ENCODE measurements at regions not wholly inside any gene's neighbourhood (a gene's known extent, or its start where the extent isn't known, plus 50 kb on each side); places are given as distances from the start of the nearest gene placed in this dataset.

DNA sequence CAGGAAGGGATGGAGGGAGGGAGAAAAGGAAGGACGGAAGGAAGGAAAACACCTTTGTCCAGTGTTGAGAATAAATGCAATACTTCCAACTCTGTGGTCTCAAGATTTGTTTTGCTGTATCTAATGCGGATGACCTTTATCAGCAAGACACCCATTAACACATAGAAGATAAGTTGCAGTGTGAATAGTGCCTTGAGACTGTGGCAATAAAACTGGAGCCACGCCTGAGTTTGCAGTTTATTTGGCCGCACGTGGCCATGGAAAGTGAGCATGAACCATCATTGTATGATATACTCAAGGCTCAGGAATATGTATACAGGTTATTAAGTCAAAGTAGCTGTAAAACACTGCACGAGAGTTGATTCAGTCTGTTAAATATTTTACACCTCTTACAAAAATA, 113.6 kb upstream of the EEA1 start:
- WGBS, 5 donors: 83 to 89% (median 88%) methylated on average over 6 of the region's 6 CpGs
- no peaks in the 10 kb centered on the region for H3K4me1 ChIP-seq
- H3K4me3 ChIP-seq: no peak overlapping the region
- DNase-seq: no peak
- H3K36me3 ChIP-seq: no peaks in the 10 kb centered on the region
- H3K9me3 ChIP-seq: no peaks in the 10 kb centered on the region
- H3K27ac ChIP-seq: no peak overlapping the region
- H3K27me3 ChIP-seq (replicated peaks in 1 of 7): no peaks in the 10 kb centered on the region
- TF ChIP-seq POLR2A (IDR thresholded peaks at IDR 0.05) (no peak), POLR2AphosphoS5 (IDR thresholded peaks at IDR 0.05) (no peak)
- TF ChIP-seq, protein P1, sequence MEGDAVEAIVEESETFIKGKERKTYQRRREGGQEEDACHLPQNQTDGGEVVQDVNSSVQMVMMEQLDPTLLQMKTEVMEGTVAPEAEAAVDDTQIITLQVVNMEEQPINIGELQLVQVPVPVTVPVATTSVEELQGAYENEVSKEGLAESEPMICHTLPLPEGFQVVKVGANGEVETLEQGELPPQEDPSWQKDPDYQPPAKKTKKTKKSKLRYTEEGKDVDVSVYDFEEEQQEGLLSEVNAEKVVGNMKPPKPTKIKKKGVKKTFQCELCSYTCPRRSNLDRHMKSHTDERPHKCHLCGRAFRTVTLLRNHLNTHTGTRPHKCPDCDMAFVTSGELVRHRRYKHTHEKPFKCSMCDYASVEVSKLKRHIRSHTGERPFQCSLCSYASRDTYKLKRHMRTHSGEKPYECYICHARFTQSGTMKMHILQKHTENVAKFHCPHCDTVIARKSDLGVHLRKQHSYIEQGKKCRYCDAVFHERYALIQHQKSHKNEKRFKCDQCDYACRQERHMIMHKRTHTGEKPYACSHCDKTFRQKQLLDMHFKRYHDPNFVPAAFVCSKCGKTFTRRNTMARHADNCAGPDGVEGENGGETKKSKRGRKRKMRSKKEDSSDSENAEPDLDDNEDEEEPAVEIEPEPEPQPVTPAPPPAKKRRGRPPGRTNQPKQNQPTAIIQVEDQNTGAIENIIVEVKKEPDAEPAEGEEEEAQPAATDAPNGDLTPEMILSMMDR (IDR thresholded peaks at IDR 0.05 in 8 of 11, conservative IDR thresholded peaks at IDR 0.05 in 3 of 11): no peak
- intact Hi-C loops (cut with DNase I; ENCODE audit: low total_unique reads): no loop called here

DNA sequence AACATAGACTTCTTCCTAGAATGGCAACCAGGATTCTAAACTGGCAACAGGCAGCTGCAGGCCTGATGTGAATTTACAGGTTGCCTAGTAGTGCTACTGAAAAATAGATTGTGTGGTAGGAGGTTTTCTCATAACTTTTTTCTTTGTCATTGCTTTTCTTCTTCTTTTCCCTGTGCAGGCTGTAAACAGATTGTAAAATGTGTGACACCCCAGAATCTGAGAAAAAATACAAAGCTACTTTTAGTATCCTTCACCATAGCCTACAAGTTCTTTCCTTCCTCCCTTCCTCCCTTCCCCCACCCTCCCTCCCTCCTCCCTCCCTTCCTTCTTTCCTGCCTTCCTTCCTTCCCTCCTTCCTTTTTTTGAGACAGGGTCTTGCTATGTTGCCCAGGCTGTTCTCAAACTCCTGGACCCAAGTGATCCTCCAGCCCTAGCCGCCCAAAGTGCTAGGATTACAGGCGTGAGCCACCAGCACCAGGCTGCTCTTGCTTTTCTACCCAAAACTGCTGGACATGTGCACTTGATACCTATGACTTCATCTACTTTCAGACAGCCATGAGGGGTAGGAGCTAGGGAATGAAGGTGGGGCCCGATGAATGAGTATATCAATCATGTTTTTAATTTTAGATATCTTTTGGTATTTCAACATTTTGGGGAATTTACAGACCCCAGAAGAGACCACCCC, 114.2 kb upstream of the EEA1 start:
- no peak overlapping the region for H3K27ac ChIP-seq
- intact Hi-C loops (cut with DNase I; ENCODE audit: low total_unique reads): no loop called here
- no peaks in the 10 kb centered on the region for H3K36me3 ChIP-seq
- no peak for TF ChIP-seq POLR2A (IDR thresholded peaks at IDR 0.05)
- TF ChIP-seq POLR2AphosphoS5 (IDR thresholded peaks at IDR 0.05): no peak
- TF ChIP-seq, protein P1 (IDR thresholded peaks at IDR 0.05 in 8 of 11, conservative IDR thresholded peaks at IDR 0.05 in 3 of 11): no peak
- DNase-seq: no peak
- H3K9me3 ChIP-seq: no peaks in the 10 kb centered on the region
- no peak overlapping the region for H3K4me3 ChIP-seq
- no peaks in the 10 kb centered on the region for H3K27me3 ChIP-seq (replicated peaks in 1 of 7)
- 92 to 97% (median 94%) methylated on average over 3 of the region's 3 CpGs for WGBS, 5 donors
- no peaks in the 10 kb centered on the region for H3K4me1 ChIP-seq

DNA sequence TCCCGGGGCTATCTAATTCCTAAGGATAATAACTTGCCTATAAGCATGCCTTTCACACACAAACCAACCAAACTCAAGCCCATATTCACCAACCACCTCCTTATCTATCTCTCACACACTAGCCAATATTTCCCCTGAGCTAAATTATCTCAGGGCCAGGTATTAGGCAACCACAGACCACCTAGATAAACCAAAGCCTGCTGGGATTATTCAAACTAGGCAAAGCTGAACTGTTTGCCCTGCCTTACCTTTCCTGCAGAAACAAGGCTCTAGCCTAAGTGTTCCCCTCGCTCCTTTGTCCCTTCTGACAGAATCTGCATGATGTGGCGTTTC, 114.7 kb upstream of the EEA1 start:
- no peak overlapping the region for H3K4me3 ChIP-seq
- H3K36me3 ChIP-seq: no peaks in the 10 kb centered on the region
- H3K9me3 ChIP-seq: no peaks in the 10 kb centered on the region
- intact Hi-C loops (cut with DNase I; ENCODE audit: low total_unique reads): no loop called here
- TF ChIP-seq POLR2A (IDR thresholded peaks at IDR 0.05) (no peak), POLR2AphosphoS5 (IDR thresholded peaks at IDR 0.05) (no peak)
- TF ChIP-seq, protein P1 (IDR thresholded peaks at IDR 0.05 in 8 of 11, conservative IDR thresholded peaks at IDR 0.05 in 3 of 11): no peak
- WGBS, 5 donors: 85 to 91% (median 87%) methylated on average over 3 of the region's 3 CpGs
- DNase-seq: no peak
- no peaks in the 10 kb centered on the region for H3K4me1 ChIP-seq
- H3K27ac ChIP-seq: no peak overlapping the region
- no peaks in the 10 kb centered on the region for H3K27me3 ChIP-seq (replicated peaks in 1 of 7)

DNA sequence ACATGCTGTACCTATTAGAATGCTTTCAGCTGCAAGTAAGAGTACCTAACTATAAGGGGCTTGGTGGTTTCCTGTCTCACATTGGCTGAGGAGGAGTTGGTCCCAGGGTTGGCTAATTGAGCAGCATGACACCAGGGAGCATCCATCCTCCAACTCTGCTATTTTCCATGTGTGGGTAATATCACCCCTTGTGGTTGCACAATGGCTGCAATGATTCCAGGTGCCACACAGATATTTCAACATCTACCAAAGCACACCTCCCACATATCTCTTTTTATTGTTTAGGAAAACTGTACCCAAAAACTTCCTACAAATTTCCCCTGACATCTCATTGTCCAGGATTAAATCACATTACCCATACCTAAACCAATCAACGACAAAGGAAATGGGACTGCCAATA, 118.0 kb upstream of the EEA1 start:
- H3K27ac ChIP-seq: no peak overlapping the region
- 88 to 100% (median 94%) methylated on average over 1 of the region's 1 CpG for WGBS, 5 donors
- H3K36me3 ChIP-seq: no peaks in the 10 kb centered on the region
- DNase-seq: no peak
- no peaks in the 10 kb centered on the region for H3K27me3 ChIP-seq (replicated peaks in 1 of 7)
- H3K9me3 ChIP-seq: no peaks in the 10 kb centered on the region
- H3K4me1 ChIP-seq: no peaks in the 10 kb centered on the region
- TF ChIP-seq, protein P1 (IDR thresholded peaks at IDR 0.05 in 8 of 11, conservative IDR thresholded peaks at IDR 0.05 in 3 of 11): no peak
- intact Hi-C loops (cut with DNase I; ENCODE audit: low total_unique reads): no loop called here
- H3K4me3 ChIP-seq: no peak overlapping the region

Data from spleen (tissue), 11 donors.